DOHH2 (cell line): ENCODE measurements at regions not wholly inside any gene's neighbourhood (a gene's known extent, or its start where the extent isn't known, plus 50 kb on each side); places are given as distances from the start of the nearest gene placed in this dataset.

Experiments used
- H3F3A ChIP-seq: fragments of 200-600 bp; sonication (generic), shearing (Covaris generic); 2 replicates; pipeline ENCODE4 v1.6.0; 2016; ENCODE audit warnings: antibody characterized with exemption, mild to moderate bottlenecking; ENCODE audit not compliant: control insufficient read depth, insufficient read depth
- H3K27ac ChIP-seq: fragments of 200-600 bp; sonication (generic); 2 replicates; pipeline ENCODE4 v1.5.1; 2014; ENCODE audit warnings: low read depth, mild to moderate bottlenecking, low read length, moderate library complexity
- H3K27me3 ChIP-seq: fragments of 200-600 bp; sonication (generic); 2 replicates; pipeline ENCODE4 v1.6.1; 2014; ENCODE audit warnings: mild to moderate bottlenecking, low read length, mixed read lengths; ENCODE audit not compliant: control insufficient read depth
- H3K36me3 ChIP-seq: fragments of 200-600 bp; sonication (generic); 2 replicates; pipeline ENCODE4 v1.6.1; 2014; ENCODE audit warnings: mild to moderate bottlenecking, low read length, moderate library complexity, mixed read lengths; ENCODE audit not compliant: control insufficient read depth
- H3K4me1 ChIP-seq: fragments of 200-600 bp; sonication (generic); 2 replicates; pipeline ENCODE4 v1.6.1; 2014; ENCODE audit warnings: mild to moderate bottlenecking, low read length, mixed read lengths; ENCODE audit not compliant: control insufficient read depth
- H3K4me2 ChIP-seq: fragments of 200-600 bp; sonication (generic); 2 replicates; pipeline ENCODE4 v1.6.0; 2014; ENCODE audit warnings: mild to moderate bottlenecking, low read length, moderate library complexity
- H3K4me3 ChIP-seq: fragments of 200-600 bp; sonication (generic); 2 replicates; pipeline ENCODE4 v1.5.1; 2014; ENCODE audit warnings: mild to moderate bottlenecking, low read length, mixed read lengths
- H3K79me2 ChIP-seq: fragments of 200-600 bp; sonication (generic); 2 replicates; pipeline ENCODE4 v1.6.1; 2014; ENCODE audit warnings: mild to moderate bottlenecking, low read length, mixed read lengths; ENCODE audit not compliant: control insufficient read depth
- H3K9me2 ChIP-seq: fragments of 200-600 bp; sonication (generic); replicated peaks from 2 replicates; pipeline ENCODE4 v1.6.1; 2014; ENCODE audit warnings: mild to moderate bottlenecking, low read length, mixed read lengths; ENCODE audit not compliant: control insufficient read depth
- H3K9me3 ChIP-seq: fragments of 200-600 bp; sonication (generic); 2 replicates; pipeline ENCODE4 v1.6.1; 2014; ENCODE audit warnings: antibody characterized with exemption, low read length, mixed read lengths; ENCODE audit not compliant: control insufficient read depth, insufficient read depth
- H4K20me1 ChIP-seq: fragments of 200-600 bp; sonication (generic); 2 replicates; pipeline ENCODE4 v1.6.0; 2014; ENCODE audit warnings: low read depth, mild to moderate bottlenecking, antibody characterized with exemption, low read length, moderate library complexity; ENCODE audit not compliant: control insufficient read depth, insufficient read depth
- EZH2phosphoT487 ChIP-seq: fragments of 200-600 bp; sonication (generic); IDR thresholded peaks from 2 replicates; pipeline ENCODE4 v1.6.1; 2017; ENCODE audit warnings: borderline replicate concordance, mild to moderate bottlenecking, antibody characterized with exemption, low read length, moderate library complexity, mixed read lengths
- TF ChIP-seq, protein P1 (sequence below): fragments of 200-600 bp; sonication (generic); IDR thresholded peaks from one replicate; pipeline ENCODE4 v1.5.1; 2014; ENCODE audit warnings: antibody characterized with exemption, mild to moderate bottlenecking, low read depth, low read length; ENCODE audit not compliant: poor library complexity, severe bottlenecking

DNA sequence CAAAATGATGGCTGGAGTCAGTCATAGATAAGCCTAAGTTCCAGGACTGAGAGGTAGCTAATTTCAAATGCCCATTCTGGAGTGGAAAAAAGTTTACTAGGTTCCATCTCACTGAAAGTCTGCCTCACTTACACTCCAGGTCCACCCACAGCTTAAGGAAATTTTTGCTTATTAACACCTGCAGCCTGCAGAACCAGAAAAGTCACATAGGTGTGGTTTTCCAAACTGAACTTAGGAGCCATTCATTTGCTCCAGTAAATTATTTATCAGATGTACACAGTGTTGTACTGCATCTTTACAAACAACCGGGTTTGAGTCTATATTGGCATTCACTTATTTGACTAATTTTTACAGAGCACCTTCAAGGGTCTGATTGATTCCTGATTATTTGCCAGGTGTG is 157.4 kb upstream of the ARID2 start:
- no peaks in the 10 kb centered on the region for H3K9me3 ChIP-seq
- peaks cover 17% of the 10 kb centered on the region for H3K4me1 ChIP-seq
- H3K9me2 ChIP-seq = no peaks in the 10 kb centered on the region
- no peaks in the 10 kb centered on the region for H3K79me2 ChIP-seq
- no peaks in the 10 kb centered on the region for H3K27me3 ChIP-seq
- no peak overlapping the region for H3K27ac ChIP-seq
- no peak overlapping the region for H3K4me3 ChIP-seq
- no peaks in the 10 kb centered on the region for H3F3A ChIP-seq
- no peaks in the 10 kb centered on the region for H3K36me3 ChIP-seq
- no peak overlapping the region for H3K4me2 ChIP-seq
- H4K20me1 ChIP-seq = no peaks in the 10 kb centered on the region; the same call in 1 of the 2 replicates
- TF ChIP-seq, protein P1, sequence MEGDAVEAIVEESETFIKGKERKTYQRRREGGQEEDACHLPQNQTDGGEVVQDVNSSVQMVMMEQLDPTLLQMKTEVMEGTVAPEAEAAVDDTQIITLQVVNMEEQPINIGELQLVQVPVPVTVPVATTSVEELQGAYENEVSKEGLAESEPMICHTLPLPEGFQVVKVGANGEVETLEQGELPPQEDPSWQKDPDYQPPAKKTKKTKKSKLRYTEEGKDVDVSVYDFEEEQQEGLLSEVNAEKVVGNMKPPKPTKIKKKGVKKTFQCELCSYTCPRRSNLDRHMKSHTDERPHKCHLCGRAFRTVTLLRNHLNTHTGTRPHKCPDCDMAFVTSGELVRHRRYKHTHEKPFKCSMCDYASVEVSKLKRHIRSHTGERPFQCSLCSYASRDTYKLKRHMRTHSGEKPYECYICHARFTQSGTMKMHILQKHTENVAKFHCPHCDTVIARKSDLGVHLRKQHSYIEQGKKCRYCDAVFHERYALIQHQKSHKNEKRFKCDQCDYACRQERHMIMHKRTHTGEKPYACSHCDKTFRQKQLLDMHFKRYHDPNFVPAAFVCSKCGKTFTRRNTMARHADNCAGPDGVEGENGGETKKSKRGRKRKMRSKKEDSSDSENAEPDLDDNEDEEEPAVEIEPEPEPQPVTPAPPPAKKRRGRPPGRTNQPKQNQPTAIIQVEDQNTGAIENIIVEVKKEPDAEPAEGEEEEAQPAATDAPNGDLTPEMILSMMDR = no peak
- TF ChIP-seq EZH2phosphoT487 = no peak

- Histone ChIP-seq H3K27ac (no peak overlapping the region), H3K9me2 (no peaks in the 10 kb centered on the region), H3K27me3 (no peaks in the 10 kb centered on the region), H3K79me2 (no peaks in the 10 kb centered on the region), H3K4me2 (no peak overlapping the region), H3K4me1 (peaks cover 22% of the 10 kb centered on the region), H4K20me1 (no peaks in the 10 kb centered on the region; the same call in 1 of the 2 replicates), H3F3A (no peaks in the 10 kb centered on the region), H3K4me3 (no peak overlapping the region), H3K9me3 (no peaks in the 10 kb centered on the region), H3K36me3 (no peaks in the 10 kb centered on the region)
- TF ChIP-seq, protein P1 = no peak
- TF ChIP-seq EZH2phosphoT487 = no peak
Observed at GRCh38 chr12:45575417-45575816, 154.1 kb upstream of the ARID2 start.

DNA sequence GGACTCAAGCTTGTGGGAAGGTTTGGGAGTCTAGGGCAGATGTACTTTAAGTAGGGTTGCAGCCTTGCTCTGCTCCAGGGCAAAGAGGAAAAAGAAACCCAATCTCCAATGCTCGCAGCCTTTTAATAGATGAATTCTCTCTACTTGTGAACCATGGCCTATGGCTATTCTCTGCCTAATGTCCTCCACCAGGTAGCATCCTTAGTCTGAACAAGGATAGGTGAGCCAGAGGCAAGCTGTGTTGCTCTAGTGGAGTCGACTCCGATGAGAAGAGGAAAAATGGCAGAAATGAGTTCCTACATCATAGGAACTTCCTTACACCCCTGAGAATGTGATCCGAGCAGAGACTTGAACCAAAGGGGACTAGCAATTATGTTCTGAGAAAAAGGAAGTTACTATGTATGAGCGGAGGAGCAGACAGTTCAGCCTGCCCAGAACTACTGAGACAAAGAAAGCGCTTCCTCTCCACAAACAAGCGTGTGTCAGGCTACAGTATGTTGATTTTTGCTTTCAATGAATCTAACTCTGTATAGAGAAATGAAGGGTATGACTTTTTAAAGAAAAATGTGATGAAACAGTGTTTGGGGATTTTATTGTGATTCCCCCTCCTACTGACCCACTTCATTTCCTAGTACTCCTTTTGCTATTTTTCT is 153.6 kb upstream of the ARID2 start:
- Histone ChIP-seq H4K20me1 (no peaks in the 10 kb centered on the region; the same call in 1 of the 2 replicates), H3K9me2 (no peaks in the 10 kb centered on the region), H3K4me1 (peaks cover 22% of the 10 kb centered on the region), H3K4me3 (no peak overlapping the region), H3K27me3 (no peaks in the 10 kb centered on the region), H3K4me2 (0 out of 2 replicates have a peak overlapping the region, but pooled peaks have one; percentile 27), H3K27ac (no peak overlapping the region), H3K9me3 (no peaks in the 10 kb centered on the region), H3F3A (no peaks in the 10 kb centered on the region), H3K79me2 (no peaks in the 10 kb centered on the region), H3K36me3 (no peaks in the 10 kb centered on the region)
- no peak for TF ChIP-seq EZH2phosphoT487
- TF ChIP-seq, protein P1 = no peak
